Right lobe of liver (tissue), 6 donors: ENCODE measurements at regions not wholly inside any gene's neighbourhood (a gene's known extent, or its start where the extent isn't known, plus 50 kb on each side); places are given as distances from the start of the nearest gene placed in this dataset.

Source experiments
- ATAC-seq, 4 donors: fragments of 200-7000 bp; cut with Tn5 transposase; one replicate each; pipeline ENCODE4 v1.9.1; 2020; ENCODE audit warnings: mild to moderate bottlenecking in 4 of 4, moderate library complexity in 4 of 4
- DNase-seq, 3 donors: peaks; one replicate each; pipeline ENCODE4 v3.0.0-alpha.2; 2020
- H3K27ac ChIP-seq, 3 donors: fragments of 200-600 bp; one replicate each; pipeline ENCODE4 v1.8.0; 2022
- H3K27me3 ChIP-seq, 2 donors: fragments of 200-600 bp; one replicate each; pipeline ENCODE4 v1.8.0; 2022
- H3K36me3 ChIP-seq, 4 donors: fragments of 200-600 bp; sonication (generic) in 1 of 4; one replicate each; pipeline versions ENCODE4 v1.5.1 to v1.8.0; 2017 to 2022; ENCODE audit warnings: control low read depth in 1 of 4
- H3K4me1 ChIP-seq, 4 donors: fragments of 200-600 bp; sonication (generic) in 1 of 4; one replicate each; pipeline versions ENCODE4 v1.5.1 to v1.8.0; 2017 to 2022; ENCODE audit warnings: control low read depth in 1 of 4
- H3K4me3 ChIP-seq, 3 donors: fragments of 200-600 bp; one replicate each; pipeline ENCODE4 v1.8.0; 2022
- H3K9me3 ChIP-seq, 4 donors: fragments of 200-600 bp; sonication (generic) in 1 of 4; one replicate each; pipeline versions ENCODE4 v1.5.1 to v1.8.0; 2017 to 2022; ENCODE audit warnings: control low read depth in 1 of 4
- POLR2A ChIP-seq: fragments of 450-650 bp; IDR thresholded peaks from one replicate; pipeline ENCODE4 v1.6.1; 2017; ENCODE audit warnings: antibody characterized with exemption, mild to moderate bottlenecking
- WGBS: methylation state at CpG from one replicate; pipeline ENCODE4 v1.1.6; 2018; ENCODE audit warnings: low coverage, low lambda C conversion rate; ENCODE audit not compliant: insufficient coverage; ENCODE audit errors: missing lambda C conversion rate; 5-methylcytosine and 5-hydroxymethylcytosine counted together
- intact Hi-C, 2 donors: fragments of 100-400 bp; cut with DNase I; formaldehyde crosslinking; loops; one replicate each; pipeline versions ENCODE4 v1.11.2 to v1.14.1; 2022
- TF ChIP-seq, protein P1 (sequence below), 4 donors: fragments of 200-600 bp in 3 of 4; fragments of 450-650 bp in 1 of 4; IDR thresholded peaks; one replicate each; pipeline versions ENCODE4 v1.5.1 to v1.8.0; 2016 to 2022; ENCODE audit warnings: antibody characterized with exemption in 4 of 4, mild to moderate bottlenecking in 2 of 4
- donor health status: DM: no; HTN: yes; CAD: no.
- donor health status: DM: no; HTN: no; CAD: no.
- donor health status: DM: no; HTN: no; CAD: no.
- donor health status: DM: no; HTN: yes; CAD: no.
- donor health status: DM: no; HTN: yes; CAD: no.

DNA sequence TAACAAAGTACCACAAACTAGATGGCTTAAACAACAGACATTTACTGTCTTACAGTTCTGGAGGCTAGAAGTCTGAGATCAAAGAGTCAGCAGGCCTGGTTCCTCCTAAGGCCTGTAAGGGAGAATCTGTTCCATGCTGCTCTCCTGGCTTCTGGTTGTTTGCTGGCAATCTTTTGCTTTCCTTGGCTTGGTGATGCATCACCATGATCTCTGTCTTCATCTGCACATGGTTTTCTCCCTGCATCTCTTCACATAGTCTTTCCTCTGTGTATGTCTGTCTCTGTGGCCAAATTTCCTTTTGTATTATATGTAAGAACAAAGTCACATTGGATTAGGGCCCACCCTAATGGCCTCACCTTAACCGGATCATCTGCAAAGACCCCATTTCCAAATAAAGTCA, 168.5 kb downstream of the CAPZA3 start:
- ATAC-seq (no peak), DNase-seq (no peak)
- H3K4me3 ChIP-seq, result no peak overlapping the region
- intact Hi-C loops, result no loop called here
- no peaks in the 10 kb centered on the region for H3K27me3 ChIP-seq
- H3K27ac ChIP-seq, result no peak overlapping the region
- H3K9me3 ChIP-seq, result no peaks in the 10 kb centered on the region
- WGBS, result 100% methylated on average over 1 of the region's 1 CpG
- TF ChIP-seq, protein P1, sequence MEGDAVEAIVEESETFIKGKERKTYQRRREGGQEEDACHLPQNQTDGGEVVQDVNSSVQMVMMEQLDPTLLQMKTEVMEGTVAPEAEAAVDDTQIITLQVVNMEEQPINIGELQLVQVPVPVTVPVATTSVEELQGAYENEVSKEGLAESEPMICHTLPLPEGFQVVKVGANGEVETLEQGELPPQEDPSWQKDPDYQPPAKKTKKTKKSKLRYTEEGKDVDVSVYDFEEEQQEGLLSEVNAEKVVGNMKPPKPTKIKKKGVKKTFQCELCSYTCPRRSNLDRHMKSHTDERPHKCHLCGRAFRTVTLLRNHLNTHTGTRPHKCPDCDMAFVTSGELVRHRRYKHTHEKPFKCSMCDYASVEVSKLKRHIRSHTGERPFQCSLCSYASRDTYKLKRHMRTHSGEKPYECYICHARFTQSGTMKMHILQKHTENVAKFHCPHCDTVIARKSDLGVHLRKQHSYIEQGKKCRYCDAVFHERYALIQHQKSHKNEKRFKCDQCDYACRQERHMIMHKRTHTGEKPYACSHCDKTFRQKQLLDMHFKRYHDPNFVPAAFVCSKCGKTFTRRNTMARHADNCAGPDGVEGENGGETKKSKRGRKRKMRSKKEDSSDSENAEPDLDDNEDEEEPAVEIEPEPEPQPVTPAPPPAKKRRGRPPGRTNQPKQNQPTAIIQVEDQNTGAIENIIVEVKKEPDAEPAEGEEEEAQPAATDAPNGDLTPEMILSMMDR (IDR thresholded peaks at IDR 0.05), result no peak
- TF ChIP-seq POLR2A, result no peak
- no peaks in the 10 kb centered on the region for H3K4me1 ChIP-seq
- no peaks in the 10 kb centered on the region for H3K36me3 ChIP-seq

DNA sequence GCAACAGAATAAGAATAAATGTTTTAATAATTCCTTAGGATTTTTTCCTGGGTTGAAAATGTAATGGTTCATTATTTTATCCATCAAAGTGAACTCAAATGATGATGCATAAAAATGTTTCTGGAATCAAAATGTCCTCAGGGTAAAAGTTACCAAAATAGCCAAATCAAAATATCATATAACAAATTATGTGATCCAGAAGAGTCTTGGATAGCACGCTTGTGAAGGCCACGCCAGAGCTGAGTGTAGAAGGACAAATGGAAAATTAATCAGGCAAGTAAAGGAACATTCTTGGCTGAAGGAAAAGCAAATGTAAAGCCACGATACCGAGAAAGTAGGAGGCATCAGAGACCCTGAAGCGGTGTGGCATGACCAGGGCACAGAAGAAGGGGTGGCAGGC, 169.2 kb downstream of the CAPZA3 start:
- H3K27me3 ChIP-seq, result no peaks in the 10 kb centered on the region
- no peaks in the 10 kb centered on the region for H3K4me1 ChIP-seq
- no peak for TF ChIP-seq POLR2A
- TF ChIP-seq, protein P1 (IDR thresholded peaks at IDR 0.05), result no peak
- no peaks in the 10 kb centered on the region for H3K9me3 ChIP-seq
- ATAC-seq (no peak), DNase-seq (no peak)
- H3K4me3 ChIP-seq, result no peak overlapping the region
- H3K27ac ChIP-seq, result no peak overlapping the region
- no peaks in the 10 kb centered on the region for H3K36me3 ChIP-seq
- intact Hi-C loops, result no loop called here
- 90% methylated on average over 5 of the region's 5 CpGs for WGBS

DNA sequence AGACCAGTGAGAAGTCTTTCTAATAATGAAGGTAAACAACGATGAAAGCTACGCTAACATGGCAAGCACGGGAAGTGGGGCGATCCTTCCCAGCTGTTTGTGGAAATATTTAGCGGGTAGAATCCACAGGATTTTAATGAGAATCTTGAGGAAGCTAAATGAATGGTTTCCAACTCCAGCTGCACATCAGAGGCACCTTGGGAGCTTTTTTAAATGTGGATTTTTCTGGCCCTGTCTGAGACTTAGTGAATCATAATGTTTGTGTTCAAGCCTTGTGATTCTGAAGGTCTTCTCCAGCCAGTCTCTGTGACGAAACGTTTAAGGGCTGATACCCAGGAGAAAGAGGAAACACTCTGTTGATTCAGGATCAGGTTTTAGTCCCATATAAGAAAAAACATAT, 169.8 kb downstream of the CAPZA3 start:
- no peaks in the 10 kb centered on the region for H3K36me3 ChIP-seq
- ATAC-seq (no peak), DNase-seq (no peak)
- TF ChIP-seq, protein P1 (IDR thresholded peaks at IDR 0.05), result no peak
- TF ChIP-seq POLR2A, result no peak
- H3K4me1 ChIP-seq, result no peaks in the 10 kb centered on the region
- no peak overlapping the region for H3K4me3 ChIP-seq
- no peaks in the 10 kb centered on the region for H3K27me3 ChIP-seq
- intact Hi-C loops, result no loop called here
- 94% methylated on average over 7 of the region's 7 CpGs for WGBS
- no peaks in the 10 kb centered on the region for H3K9me3 ChIP-seq
- no peak overlapping the region for H3K27ac ChIP-seq

DNA sequence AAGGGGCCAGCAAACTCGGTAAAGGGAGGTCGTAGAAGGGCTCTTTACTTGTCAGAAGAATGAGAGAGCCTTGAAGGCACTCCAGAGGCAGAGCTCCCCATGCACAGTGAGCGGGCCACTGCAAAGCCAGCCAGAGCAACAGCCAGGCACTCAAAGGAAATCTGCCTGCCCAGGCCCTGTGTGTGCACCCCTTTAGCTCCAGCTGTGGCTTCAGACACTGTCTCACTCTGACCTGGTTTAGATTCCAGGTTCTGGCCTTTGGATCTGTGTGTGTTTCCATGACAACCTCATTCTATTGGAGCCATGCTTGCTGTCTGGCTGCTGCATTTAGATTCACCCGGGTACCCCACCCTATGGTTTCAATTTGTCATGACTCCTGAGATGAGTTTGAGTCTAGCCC, 170.3 kb downstream of the CAPZA3 start:
- no peaks in the 10 kb centered on the region for H3K9me3 ChIP-seq
- H3K36me3 ChIP-seq, result no peaks in the 10 kb centered on the region
- TF ChIP-seq, protein P1 (IDR thresholded peaks at IDR 0.05), result no peak
- TF ChIP-seq POLR2A, result no peak
- DNase-seq, result no peak
- no peak overlapping the region for H3K27ac ChIP-seq
- WGBS, result 48% methylated on average over 4 of the region's 4 CpGs
- intact Hi-C loops, result no loop called here
- ATAC-seq, result no peak
- no peaks in the 10 kb centered on the region for H3K27me3 ChIP-seq
- no peaks in the 10 kb centered on the region for H3K4me1 ChIP-seq
- no peak overlapping the region for H3K4me3 ChIP-seq

DNA sequence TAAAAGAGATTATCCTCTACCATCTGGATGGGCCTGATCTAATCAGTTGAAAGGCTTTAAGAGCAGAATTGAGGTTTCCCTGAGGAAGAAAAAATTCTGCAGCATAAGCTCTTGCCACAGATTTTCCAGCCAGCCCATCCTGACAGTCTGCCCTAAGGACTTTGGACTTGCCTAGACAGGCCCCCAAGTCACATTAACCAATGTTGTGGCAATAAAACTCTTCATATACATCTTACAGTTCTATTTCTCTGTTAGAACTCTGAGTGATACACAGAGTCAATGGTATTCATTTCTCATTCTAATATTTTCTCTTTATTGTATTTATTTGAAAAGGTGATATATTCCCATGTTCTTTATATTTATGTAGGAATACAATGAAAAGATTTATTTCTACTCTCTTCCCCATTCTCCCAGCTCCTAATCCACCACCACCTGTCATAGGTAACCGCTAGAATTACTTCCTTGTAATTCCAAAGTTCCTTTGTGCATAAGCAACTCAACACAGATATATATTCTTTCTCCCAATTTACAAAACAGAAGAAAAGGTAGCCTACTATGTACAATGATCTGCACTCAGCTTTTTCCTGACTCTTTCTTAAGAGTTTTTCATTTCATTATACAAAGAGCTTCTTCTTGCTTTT, 182.1 kb downstream of the CAPZA3 start:
- H3K36me3 ChIP-seq, result no peaks in the 10 kb centered on the region
- intact Hi-C loops, result no loop called here
- H3K4me1 ChIP-seq, result no peaks in the 10 kb centered on the region
- TF ChIP-seq, protein P1 (IDR thresholded peaks at IDR 0.05), result no peak
- no peak for TF ChIP-seq POLR2A
- H3K27me3 ChIP-seq, result no peaks in the 10 kb centered on the region
- no peaks in the 10 kb centered on the region for H3K9me3 ChIP-seq
- H3K4me3 ChIP-seq, result no peak overlapping the region
- no peak overlapping the region for H3K27ac ChIP-seq
- no peak for DNase-seq
- peak in 1 of 4 donors; percentile 48 for ATAC-seq
- 90% methylated on average over 1 of the region's 1 CpG for WGBS
